Progenitor cell of endocrine pancreas (in vitro differentiated cells): ENCODE measurements at regions not wholly inside any gene's neighbourhood (a gene's known extent, or its start where the extent isn't known, plus 50 kb on each side); places are given as distances from the start of the nearest gene placed in this dataset.
"Not testable (repeated sequence)": the region's sequence is repeated elsewhere in the genome, so short reads cannot be mapped to it uniquely, and the experiment has no call there.

Experiments
- DNase-seq: peaks from one replicate; pipeline ENCODE4 v3.0.0; 2021; ENCODE audit warnings: low spot score; ENCODE audit not compliant: unreplicated experiment
- H3K27ac Mint-ChIP-seq: 2 replicates; pipeline ENCODE4 v1.8.0; 2021; ENCODE audit warnings: mild to moderate bottlenecking, moderate library complexity, mixed read lengths
- H3K27me3 Mint-ChIP-seq: 2 replicates; pipeline ENCODE4 v1.8.0; 2021; ENCODE audit warnings: mixed read lengths
- H3K36me3 Mint-ChIP-seq: 2 replicates; pipeline ENCODE4 v1.8.0; 2022; ENCODE audit warnings: mixed read lengths; ENCODE audit not compliant: insufficient read depth
- H3K4me1 Mint-ChIP-seq: 2 replicates; pipeline ENCODE4 v1.8.0; 2021; ENCODE audit warnings: low read depth, mixed read lengths
- H3K4me3 Mint-ChIP-seq: 2 replicates; pipeline ENCODE4 v1.8.0; 2021; ENCODE audit warnings: low read depth, mild to moderate bottlenecking, moderate library complexity, mixed read lengths
- H3K9me3 Mint-ChIP-seq: 2 replicates; pipeline ENCODE4 v1.8.0; 2021; ENCODE audit warnings: low read depth, mixed read lengths
- TF ChIP-seq, protein P1 (sequence below): fragments of 200-600 bp; sonication (generic); IDR thresholded peaks from one replicate; pipeline ENCODE4 v1.5.0; 2021; ENCODE audit warnings: antibody characterized with exemption, mild to moderate bottlenecking; ENCODE audit not compliant: unreplicated experiment

- DNase-seq, result no peak
- Mint-ChIP-seq H3K36me3 (no peaks in the 10 kb centered on the region), H3K9me3 (no peaks in the 10 kb centered on the region), H3K27ac (no peak overlapping the region), H3K4me3 (no peak overlapping the region), H3K27me3 (no peaks in the 10 kb centered on the region), H3K4me1 (no peaks in the 10 kb centered on the region)
- TF ChIP-seq, protein P1, sequence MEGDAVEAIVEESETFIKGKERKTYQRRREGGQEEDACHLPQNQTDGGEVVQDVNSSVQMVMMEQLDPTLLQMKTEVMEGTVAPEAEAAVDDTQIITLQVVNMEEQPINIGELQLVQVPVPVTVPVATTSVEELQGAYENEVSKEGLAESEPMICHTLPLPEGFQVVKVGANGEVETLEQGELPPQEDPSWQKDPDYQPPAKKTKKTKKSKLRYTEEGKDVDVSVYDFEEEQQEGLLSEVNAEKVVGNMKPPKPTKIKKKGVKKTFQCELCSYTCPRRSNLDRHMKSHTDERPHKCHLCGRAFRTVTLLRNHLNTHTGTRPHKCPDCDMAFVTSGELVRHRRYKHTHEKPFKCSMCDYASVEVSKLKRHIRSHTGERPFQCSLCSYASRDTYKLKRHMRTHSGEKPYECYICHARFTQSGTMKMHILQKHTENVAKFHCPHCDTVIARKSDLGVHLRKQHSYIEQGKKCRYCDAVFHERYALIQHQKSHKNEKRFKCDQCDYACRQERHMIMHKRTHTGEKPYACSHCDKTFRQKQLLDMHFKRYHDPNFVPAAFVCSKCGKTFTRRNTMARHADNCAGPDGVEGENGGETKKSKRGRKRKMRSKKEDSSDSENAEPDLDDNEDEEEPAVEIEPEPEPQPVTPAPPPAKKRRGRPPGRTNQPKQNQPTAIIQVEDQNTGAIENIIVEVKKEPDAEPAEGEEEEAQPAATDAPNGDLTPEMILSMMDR, result no peak
Observed at GRCh38 chr14:38367922-38368321, 112.0 kb upstream of the CLEC14A start.

DNA sequence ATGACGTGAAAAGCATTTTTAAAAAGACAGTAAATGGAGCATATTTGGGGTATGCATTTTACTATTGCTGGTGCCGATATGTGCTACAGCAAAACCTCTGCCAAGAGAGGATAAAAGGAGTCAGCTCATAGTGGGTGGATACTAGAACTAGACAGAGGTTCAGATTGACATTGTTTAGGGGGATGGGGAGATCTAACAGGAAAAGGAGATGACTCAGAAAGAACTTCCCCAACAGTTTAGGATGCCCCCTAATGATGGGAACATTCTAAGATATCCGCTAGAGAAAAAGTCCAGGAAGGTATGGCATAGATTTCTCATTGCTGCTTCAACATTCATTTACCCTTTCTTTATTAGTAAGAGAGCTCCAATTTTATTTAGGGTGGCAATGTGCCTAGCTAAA is 110.5 kb upstream of the CLEC14A start:
- Mint-ChIP-seq H3K36me3 (no peaks in the 10 kb centered on the region), H3K4me3 (no peak overlapping the region), H3K27ac (no peak overlapping the region), H3K27me3 (no peaks in the 10 kb centered on the region), H3K4me1 (no peaks in the 10 kb centered on the region), H3K9me3 (no peaks in the 10 kb centered on the region)
- DNase-seq, result no peak
- TF ChIP-seq, protein P1, result no peak

DNA sequence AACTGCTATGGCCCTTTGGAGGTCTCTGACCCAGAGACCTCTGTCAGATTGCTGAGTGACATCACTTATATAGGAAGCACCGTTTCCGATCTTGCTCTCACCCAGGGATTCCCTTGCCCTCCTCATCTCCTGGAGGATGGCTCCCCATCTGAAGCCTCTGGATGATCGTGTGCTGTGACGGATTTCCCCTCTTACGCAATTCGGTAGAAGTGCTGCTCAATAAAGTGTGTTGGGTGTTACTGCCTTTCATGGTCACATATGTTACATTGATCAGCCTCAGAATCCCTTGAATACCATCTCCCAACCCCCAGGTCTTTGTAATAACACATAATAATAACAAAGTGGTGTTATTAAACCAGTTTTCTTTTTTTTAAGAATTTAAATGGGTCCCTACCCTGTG is 107.3 kb upstream of the CLEC14A start:
- Mint-ChIP-seq H3K4me1 (no peaks in the 10 kb centered on the region), H3K4me3 (no peak overlapping the region), H3K27me3 (no peaks in the 10 kb centered on the region)

DNA sequence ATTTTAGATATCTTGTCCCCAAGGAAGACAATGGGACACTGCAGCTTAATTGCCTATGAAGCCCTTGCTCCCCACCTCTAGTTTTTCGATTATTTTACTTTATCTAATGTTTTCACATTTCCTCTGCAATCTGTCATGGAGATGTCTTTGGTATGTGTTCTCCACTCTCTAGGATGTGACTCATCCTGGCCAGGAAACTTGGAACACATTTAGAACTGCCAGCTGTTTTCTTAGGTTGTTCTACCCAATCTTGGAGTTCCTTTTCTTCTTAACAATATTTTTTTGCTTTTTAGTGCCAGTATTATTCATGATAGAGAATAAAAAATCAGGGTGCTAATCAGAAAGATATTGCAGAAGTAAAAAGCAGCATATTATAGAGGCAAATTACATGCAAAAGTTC is 101.7 kb upstream of the CLEC14A start:
- TF ChIP-seq, protein P1, result no peak
- no peaks in the 10 kb centered on the region for H3K36me3 Mint-ChIP-seq
- no peak overlapping the region for H3K4me3 Mint-ChIP-seq
- peaks cover 15% of the 10 kb centered on the region for H3K9me3 Mint-ChIP-seq
- no peaks in the 10 kb centered on the region for H3K27me3 Mint-ChIP-seq
- DNase-seq, result no peak
- H3K27ac Mint-ChIP-seq, result no peak overlapping the region
- no peaks in the 10 kb centered on the region for H3K4me1 Mint-ChIP-seq

More for the DNA sequence above, 107.3 kb upstream of the CLEC14A start:
- TF ChIP-seq, protein P1, result no peak
- no peak for DNase-seq
- Mint-ChIP-seq H3K9me3 (no peaks in the 10 kb centered on the region), H3K36me3 (no peaks in the 10 kb centered on the region), H3K27ac (no peak overlapping the region)

GRCh38 chr14:38355473-38355872 is 99.6 kb upstream of the CLEC14A start:
- H3K27ac Mint-ChIP-seq, H3K4me1 Mint-ChIP-seq, H3K4me3 Mint-ChIP-seq, H3K27me3 Mint-ChIP-seq, DNase-seq, H3K36me3 Mint-ChIP-seq: not testable (repeated sequence)
- peaks cover 15% of the 10 kb centered on the region for H3K9me3 Mint-ChIP-seq

DNA sequence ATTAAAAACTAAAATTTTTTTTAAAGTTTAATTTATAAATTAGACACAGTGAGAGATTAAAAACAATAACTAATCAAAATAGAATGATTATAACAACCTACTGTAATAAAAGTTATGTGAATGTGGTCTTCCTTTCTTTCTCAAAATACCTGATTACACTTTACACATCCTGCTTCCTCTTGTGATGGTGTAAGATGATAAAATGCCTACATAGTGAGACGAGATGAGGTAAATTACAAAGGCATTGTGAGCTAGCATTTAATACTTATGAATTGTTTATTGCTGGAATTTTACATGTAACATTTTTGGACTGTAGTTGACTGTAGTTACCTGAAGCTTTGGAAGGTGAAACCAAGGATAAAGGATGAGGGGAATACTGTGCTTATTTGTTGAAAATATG is 94.2 kb upstream of the CLEC14A start:
- TF ChIP-seq, protein P1, result no peak
- Mint-ChIP-seq H3K4me3 (no peak overlapping the region), H3K9me3 (peaks cover 11% of the 10 kb centered on the region)

More for the DNA sequence above, 94.2 kb upstream of the CLEC14A start:
- H3K4me1 Mint-ChIP-seq, result no peaks in the 10 kb centered on the region
- no peak overlapping the region for H3K27ac Mint-ChIP-seq
- H3K36me3 Mint-ChIP-seq, result no peaks in the 10 kb centered on the region
- H3K27me3 Mint-ChIP-seq, result no peaks in the 10 kb centered on the region
- no peak for DNase-seq
